ENCODE measurements at regions not wholly inside any gene's neighbourhood (a gene's known extent, or its start where the extent isn't known, plus 50 kb on each side); places are given as distances from the start of the nearest gene placed in this dataset.

DNA sequence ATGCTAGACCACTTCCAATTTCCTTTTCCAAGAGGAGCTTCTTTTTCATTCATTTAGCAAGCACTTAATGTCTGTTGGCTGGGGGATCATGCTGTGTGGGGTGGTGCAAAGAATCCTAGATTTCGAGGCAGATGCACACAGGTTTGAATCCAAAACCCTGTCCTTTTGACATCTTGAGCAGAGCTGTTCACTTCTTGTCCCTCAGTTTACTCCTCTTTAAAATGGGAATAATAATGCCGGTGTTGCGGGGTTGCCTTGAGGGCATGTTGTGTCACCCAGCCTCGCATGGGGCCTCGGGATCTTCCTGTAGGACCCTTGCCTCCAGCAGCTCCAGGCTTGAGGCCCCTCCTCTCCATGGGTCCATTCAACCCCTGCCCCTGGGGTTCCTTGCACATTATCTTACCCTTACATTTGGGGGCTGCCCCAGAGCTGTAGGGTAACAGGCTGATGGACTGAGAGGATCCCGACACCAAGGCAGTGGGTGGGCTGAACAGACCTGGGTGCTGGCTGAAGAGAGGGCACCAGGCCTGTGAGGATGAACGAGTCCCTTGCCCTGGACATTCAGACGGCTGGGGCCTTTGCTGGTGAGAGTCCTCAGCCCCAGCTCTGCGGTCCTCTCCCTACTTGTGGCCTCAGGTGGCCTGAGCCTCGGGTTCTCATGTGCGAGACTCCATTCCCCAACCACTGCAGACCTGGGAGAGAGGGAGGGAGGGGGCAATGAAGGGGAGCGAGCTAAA lies 145.8 kb downstream of the BARX1 start (continued):
- TF ChIP-seq, protein P1, sequence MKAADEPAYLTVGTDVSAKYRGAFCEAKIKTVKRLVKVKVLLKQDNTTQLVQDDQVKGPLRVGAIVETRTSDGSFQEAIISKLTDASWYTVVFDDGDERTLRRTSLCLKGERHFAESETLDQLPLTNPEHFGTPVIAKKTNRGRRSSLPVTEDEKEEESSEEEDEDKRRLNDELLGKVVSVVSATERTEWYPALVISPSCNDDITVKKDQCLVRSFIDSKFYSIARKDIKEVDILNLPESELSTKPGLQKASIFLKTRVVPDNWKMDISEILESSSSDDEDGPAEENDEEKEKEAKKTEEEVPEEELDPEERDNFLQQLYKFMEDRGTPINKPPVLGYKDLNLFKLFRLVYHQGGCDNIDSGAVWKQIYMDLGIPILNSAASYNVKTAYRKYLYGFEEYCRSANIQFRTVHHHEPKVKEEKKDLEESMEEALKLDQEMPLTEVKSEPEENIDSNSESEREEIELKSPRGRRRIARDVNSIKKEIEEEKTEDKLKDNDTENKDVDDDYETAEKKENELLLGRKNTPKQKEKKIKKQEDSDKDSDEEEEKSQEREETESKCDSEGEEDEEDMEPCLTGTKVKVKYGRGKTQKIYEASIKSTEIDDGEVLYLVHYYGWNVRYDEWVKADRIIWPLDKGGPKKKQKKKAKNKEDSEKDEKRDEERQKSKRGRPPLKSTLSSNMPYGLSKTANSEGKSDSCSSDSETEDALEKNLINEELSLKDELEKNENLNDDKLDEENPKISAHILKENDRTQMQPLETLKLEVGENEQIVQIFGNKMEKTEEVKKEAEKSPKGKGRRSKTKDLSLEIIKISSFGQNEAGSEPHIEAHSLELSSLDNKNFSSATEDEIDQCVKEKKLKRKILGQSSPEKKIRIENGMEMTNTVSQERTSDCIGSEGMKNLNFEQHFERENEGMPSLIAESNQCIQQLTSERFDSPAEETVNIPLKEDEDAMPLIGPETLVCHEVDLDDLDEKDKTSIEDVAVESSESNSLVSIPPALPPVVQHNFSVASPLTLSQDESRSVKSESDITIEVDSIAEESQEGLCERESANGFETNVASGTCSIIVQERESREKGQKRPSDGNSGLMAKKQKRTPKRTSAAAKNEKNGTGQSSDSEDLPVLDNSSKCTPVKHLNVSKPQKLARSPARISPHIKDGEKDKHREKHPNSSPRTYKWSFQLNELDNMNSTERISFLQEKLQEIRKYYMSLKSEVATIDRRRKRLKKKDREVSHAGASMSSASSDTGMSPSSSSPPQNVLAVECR (CRISPR knock-in tag; IDR thresholded peaks at IDR 0.05; ENCODE audit: borderline replicate concordance): no peak
- TF ChIP-seq, protein P2, sequence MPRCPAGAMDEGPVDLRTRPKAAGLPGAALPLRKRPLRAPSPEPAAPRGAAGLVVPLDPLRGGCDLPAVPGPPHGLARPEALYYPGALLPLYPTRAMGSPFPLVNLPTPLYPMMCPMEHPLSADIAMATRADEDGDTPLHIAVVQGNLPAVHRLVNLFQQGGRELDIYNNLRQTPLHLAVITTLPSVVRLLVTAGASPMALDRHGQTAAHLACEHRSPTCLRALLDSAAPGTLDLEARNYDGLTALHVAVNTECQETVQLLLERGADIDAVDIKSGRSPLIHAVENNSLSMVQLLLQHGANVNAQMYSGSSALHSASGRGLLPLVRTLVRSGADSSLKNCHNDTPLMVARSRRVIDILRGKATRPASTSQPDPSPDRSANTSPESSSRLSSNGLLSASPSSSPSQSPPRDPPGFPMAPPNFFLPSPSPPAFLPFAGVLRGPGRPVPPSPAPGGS (CRISPR knock-in tag; IDR thresholded peaks at IDR 0.05): no peak
- TF ChIP-seq, protein P3, sequence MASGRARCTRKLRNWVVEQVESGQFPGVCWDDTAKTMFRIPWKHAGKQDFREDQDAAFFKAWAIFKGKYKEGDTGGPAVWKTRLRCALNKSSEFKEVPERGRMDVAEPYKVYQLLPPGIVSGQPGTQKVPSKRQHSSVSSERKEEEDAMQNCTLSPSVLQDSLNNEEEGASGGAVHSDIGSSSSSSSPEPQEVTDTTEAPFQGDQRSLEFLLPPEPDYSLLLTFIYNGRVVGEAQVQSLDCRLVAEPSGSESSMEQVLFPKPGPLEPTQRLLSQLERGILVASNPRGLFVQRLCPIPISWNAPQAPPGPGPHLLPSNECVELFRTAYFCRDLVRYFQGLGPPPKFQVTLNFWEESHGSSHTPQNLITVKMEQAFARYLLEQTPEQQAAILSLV (CRISPR knock-in tag; IDR thresholded peaks at IDR 0.05; ENCODE audit: borderline replicate concordance): no peak
- no peak for TF ChIP-seq NRL (CRISPR knock-in tag; IDR thresholded peaks at IDR 0.05; ENCODE audit: borderline replicate concordance)
- TF ChIP-seq, protein P4, sequence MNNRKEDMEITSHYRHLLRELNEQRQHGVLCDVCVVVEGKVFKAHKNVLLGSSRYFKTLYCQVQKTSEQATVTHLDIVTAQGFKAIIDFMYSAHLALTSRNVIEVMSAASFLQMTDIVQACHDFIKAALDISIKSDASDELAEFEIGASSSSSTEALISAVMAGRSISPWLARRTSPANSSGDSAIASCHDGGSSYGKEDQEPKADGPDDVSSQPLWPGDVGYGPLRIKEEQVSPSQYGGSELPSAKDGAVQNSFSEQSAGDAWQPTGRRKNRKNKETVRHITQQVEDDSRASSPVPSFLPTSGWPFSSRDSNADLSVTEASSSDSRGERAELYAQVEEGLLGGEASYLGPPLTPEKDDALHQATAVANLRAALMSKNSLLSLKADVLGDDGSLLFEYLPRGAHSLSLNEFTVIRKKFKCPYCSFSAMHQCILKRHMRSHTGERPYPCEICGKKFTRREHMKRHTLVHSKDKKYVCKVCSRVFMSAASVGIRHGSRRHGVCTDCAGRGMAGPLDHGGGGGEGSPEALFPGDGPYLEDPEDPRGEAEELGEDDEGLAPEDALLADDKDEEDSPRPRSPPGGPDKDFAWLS (CRISPR knock-in tag; IDR thresholded peaks at IDR 0.05; ENCODE audit: borderline replicate concordance): no peak
- TF ChIP-seq PAWR (CRISPR knock-in tag; IDR thresholded peaks at IDR 0.05; ENCODE audit: borderline replicate concordance): no peak
- TF ChIP-seq ZNF878 (CRISPR knock-in tag; IDR thresholded peaks at IDR 0.05): no peak

All from HepG2 (cell line).